ENCODE measurements at regions not wholly inside any gene's neighbourhood (a gene's known extent, or its start where the extent isn't known, plus 50 kb on each side); places are given as distances from the start of the nearest gene placed in this dataset.

GRCh38 chr9:120001536-120001935 lies 578.4 kb downstream of the CDK5RAP2 start:
- DNase-seq (ENCODE audit: low read depth) = no peak

- DNase-seq (ENCODE audit: low read depth) = no peak
Observed at GRCh38 chr9:119998614-119999013, 581.4 kb downstream of the CDK5RAP2 start.

- DNase-seq (ENCODE audit: low read depth) = no peak
Observed at GRCh38 chr9:119991797-119992196, 588.2 kb downstream of the CDK5RAP2 start.

GRCh38 chr9:119986713-119987112 lies 593.3 kb downstream of the CDK5RAP2 start:
- DNase-seq (ENCODE audit: low read depth) = no peak

GRCh38 chr9:119986205-119986604 lies 593.8 kb downstream of the CDK5RAP2 start:
- DNase-seq (ENCODE audit: low read depth) = no peak

GRCh38 chr9:119974026-119974425 lies 604.8 kb upstream of the BRINP1 start:
- no peak for DNase-seq (ENCODE audit: low read depth)

GRCh38 chr9:119968836-119969707 lies 599.8 kb upstream of the BRINP1 start:
- DNase-seq (ENCODE audit: low read depth) = peak; percentile 66

GRCh38 chr9:119967867-119968535 lies 598.8 kb upstream of the BRINP1 start:
- DNase-seq (ENCODE audit: low read depth) = no peak

GRCh38 chr9:119963798-119964372 lies 594.6 kb upstream of the BRINP1 start:
- peak; percentile 95 for DNase-seq (ENCODE audit: low read depth)

GRCh38 chr9:119963258-119963797 lies 594.1 kb upstream of the BRINP1 start:
- peak; percentile 85 for DNase-seq (ENCODE audit: low read depth)

GRCh38 chr9:119961774-119962424 lies 592.7 kb upstream of the BRINP1 start:
- peak; percentile 57 for DNase-seq (ENCODE audit: low read depth)

GRCh38 chr9:119959846-119960545 lies 590.8 kb upstream of the BRINP1 start:
- DNase-seq (ENCODE audit: low read depth) = peak; percentile 73

- DNase-seq (ENCODE audit: low read depth) = no peak
Observed at GRCh38 chr9:119956111-119956510, 586.9 kb upstream of the BRINP1 start.

GRCh38 chr9:119955276-119955675 lies 586.0 kb upstream of the BRINP1 start:
- no peak for DNase-seq (ENCODE audit: low read depth)

- no peak for DNase-seq (ENCODE audit: low read depth)
Observed at GRCh38 chr9:119951591-119951990, 582.4 kb upstream of the BRINP1 start.

GRCh38 chr9:119951090-119951489 lies 581.9 kb upstream of the BRINP1 start:
- DNase-seq (ENCODE audit: low read depth) = no peak

GRCh38 chr9:119945686-119946085 lies 576.5 kb upstream of the BRINP1 start:
- no peak for DNase-seq (ENCODE audit: low read depth)

GRCh38 chr9:119941091-119941490 lies 571.9 kb upstream of the BRINP1 start:
- DNase-seq (ENCODE audit: low read depth) = no peak

GRCh38 chr9:119938871-119939270 lies 569.6 kb upstream of the BRINP1 start:
- DNase-seq (ENCODE audit: low read depth) = no peak

GRCh38 chr9:119934497-119934896 lies 565.3 kb upstream of the BRINP1 start:
- DNase-seq (ENCODE audit: low read depth) = no peak

- DNase-seq (ENCODE audit: low read depth) = no peak
Observed at GRCh38 chr9:119933191-119933590, 564.0 kb upstream of the BRINP1 start.

Data from RPMI7951 (cell line).